ENCODE measurements at regions not wholly inside any gene's neighbourhood (a gene's known extent, or its start where the extent isn't known, plus 50 kb on each side); places are given as distances from the start of the nearest gene placed in this dataset.

DNA sequence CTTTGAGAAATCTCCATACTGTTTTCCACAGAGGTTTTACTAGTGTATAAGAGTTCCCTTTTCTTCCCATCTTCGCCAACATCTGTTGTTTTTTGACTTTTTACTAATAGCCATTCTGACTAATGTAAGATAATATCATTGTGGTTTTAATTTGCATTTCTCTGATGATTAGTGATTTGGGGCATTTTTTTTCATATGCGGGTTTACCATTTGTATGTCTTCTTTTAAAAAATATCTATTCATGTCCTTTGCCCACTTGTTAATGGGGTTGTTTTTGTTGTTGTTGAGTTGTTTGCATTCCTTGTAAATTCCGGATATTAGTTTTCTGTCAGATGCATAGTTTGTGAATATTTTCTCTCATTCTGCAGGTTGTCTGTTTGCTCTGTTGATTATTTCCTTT lies 167.1 kb downstream of the PRL start:
- H3K27me3 ChIP-seq (ENCODE audit: control insufficient read depth, low read length), result no peaks in the 10 kb centered on the region
- H3F3A ChIP-seq (ENCODE audit: control insufficient read depth, insufficient read depth), result no peaks in the 10 kb centered on the region
- no peaks in the 10 kb centered on the region for H3K36me3 ChIP-seq (ENCODE audit: control insufficient read depth, low read length)
- H3K27ac ChIP-seq (ENCODE audit: low read depth, low read length), result no peak overlapping the region
- no peak overlapping the region for H3K4me3 ChIP-seq (ENCODE audit: low read length)
- TF ChIP-seq, protein P1, sequence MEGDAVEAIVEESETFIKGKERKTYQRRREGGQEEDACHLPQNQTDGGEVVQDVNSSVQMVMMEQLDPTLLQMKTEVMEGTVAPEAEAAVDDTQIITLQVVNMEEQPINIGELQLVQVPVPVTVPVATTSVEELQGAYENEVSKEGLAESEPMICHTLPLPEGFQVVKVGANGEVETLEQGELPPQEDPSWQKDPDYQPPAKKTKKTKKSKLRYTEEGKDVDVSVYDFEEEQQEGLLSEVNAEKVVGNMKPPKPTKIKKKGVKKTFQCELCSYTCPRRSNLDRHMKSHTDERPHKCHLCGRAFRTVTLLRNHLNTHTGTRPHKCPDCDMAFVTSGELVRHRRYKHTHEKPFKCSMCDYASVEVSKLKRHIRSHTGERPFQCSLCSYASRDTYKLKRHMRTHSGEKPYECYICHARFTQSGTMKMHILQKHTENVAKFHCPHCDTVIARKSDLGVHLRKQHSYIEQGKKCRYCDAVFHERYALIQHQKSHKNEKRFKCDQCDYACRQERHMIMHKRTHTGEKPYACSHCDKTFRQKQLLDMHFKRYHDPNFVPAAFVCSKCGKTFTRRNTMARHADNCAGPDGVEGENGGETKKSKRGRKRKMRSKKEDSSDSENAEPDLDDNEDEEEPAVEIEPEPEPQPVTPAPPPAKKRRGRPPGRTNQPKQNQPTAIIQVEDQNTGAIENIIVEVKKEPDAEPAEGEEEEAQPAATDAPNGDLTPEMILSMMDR (IDR thresholded peaks at IDR 0.05; ENCODE audit: low read depth, low read length, poor library complexity, severe bottlenecking), result no peak
- no peak for TF ChIP-seq EZH2phosphoT487 (IDR thresholded peaks at IDR 0.05; ENCODE audit: borderline replicate concordance, low read length)
- H3K9me2 ChIP-seq (replicated peaks; ENCODE audit: control insufficient read depth, low read length), result no peaks in the 10 kb centered on the region
- no peaks in the 10 kb centered on the region for H3K9me3 ChIP-seq (ENCODE audit: control insufficient read depth, insufficient read depth, low read length)
- H3K4me2 ChIP-seq (ENCODE audit: low read length), result no peak overlapping the region
- no peaks in the 10 kb centered on the region for H4K20me1 ChIP-seq (ENCODE audit: control insufficient read depth, insufficient read depth, low read depth, low read length)
- H3K4me1 ChIP-seq (ENCODE audit: control insufficient read depth, low read length), result no peaks in the 10 kb centered on the region
- no peaks in the 10 kb centered on the region for H3K79me2 ChIP-seq (ENCODE audit: control insufficient read depth, low read length)

DNA sequence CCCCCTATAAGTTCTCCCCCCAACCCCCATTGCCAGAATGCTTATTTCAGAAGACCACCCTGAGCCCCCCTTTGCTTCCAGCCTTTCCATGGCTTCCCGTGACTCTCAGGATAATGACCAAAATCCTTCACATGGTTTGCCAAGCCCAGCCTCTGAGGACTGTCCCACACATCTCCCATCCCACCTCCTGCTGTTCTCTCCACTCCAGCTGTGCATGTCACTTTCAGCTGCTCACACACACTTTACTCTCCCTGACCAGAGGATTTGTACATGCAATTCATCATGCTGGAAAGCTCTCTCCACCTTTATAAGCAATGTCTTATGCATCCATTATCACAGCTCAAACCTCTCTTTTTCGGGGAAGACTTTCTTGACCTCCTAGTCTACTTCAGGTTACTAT lies 164.2 kb downstream of the PRL start:
- Histone ChIP-seq H3K4me1 (ENCODE audit: control insufficient read depth, low read length) (no peaks in the 10 kb centered on the region), H3K27me3 (ENCODE audit: control insufficient read depth, low read length) (no peaks in the 10 kb centered on the region), H3K79me2 (ENCODE audit: control insufficient read depth, low read length) (no peaks in the 10 kb centered on the region), H3K4me2 (ENCODE audit: low read length) (no peak overlapping the region), H3K4me3 (ENCODE audit: low read length) (no peak overlapping the region), H3K27ac (ENCODE audit: low read depth, low read length) (no peak overlapping the region), H3K36me3 (ENCODE audit: control insufficient read depth, low read length) (no peaks in the 10 kb centered on the region), H3F3A (ENCODE audit: control insufficient read depth, insufficient read depth) (no peaks in the 10 kb centered on the region), H3K9me2 (replicated peaks; ENCODE audit: control insufficient read depth, low read length) (no peaks in the 10 kb centered on the region), H4K20me1 (ENCODE audit: control insufficient read depth, insufficient read depth, low read depth, low read length) (no peaks in the 10 kb centered on the region), H3K9me3 (ENCODE audit: control insufficient read depth, insufficient read depth, low read length) (no peaks in the 10 kb centered on the region)
- TF ChIP-seq EZH2phosphoT487 (IDR thresholded peaks at IDR 0.05; ENCODE audit: borderline replicate concordance, low read length), result no peak
- TF ChIP-seq, protein P1 (IDR thresholded peaks at IDR 0.05; ENCODE audit: low read depth, low read length, poor library complexity, severe bottlenecking), result no peak

DNA sequence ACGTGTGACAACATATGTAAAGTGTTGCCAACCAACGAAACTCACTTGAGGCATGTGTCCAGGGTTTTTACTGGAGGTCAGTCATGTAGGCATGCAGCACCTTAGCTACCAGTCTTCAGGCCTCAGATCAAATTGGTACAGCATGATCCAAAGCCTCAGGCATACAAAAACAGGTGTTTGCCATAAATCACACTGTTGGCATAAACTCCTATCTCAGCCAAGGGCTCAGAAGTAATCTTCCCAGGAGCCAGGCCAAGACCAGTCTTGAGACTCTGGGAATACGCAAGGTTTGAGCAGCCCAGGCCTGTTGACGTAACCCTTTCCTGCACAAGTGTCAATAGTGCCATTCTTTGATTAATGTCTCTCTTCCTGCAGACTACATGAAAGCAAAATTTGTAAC lies 163.5 kb downstream of the PRL start:
- Histone ChIP-seq H3K4me3 (ENCODE audit: low read length) (no peak overlapping the region), H3K4me1 (ENCODE audit: control insufficient read depth, low read length) (no peaks in the 10 kb centered on the region), H3K4me2 (ENCODE audit: low read length) (no peak overlapping the region), H3K36me3 (ENCODE audit: control insufficient read depth, low read length) (no peaks in the 10 kb centered on the region), H3K9me3 (ENCODE audit: control insufficient read depth, insufficient read depth, low read length) (no peaks in the 10 kb centered on the region), H3K9me2 (replicated peaks; ENCODE audit: control insufficient read depth, low read length) (no peaks in the 10 kb centered on the region), H3F3A (ENCODE audit: control insufficient read depth, insufficient read depth) (no peaks in the 10 kb centered on the region), H3K27ac (ENCODE audit: low read depth, low read length) (no peak overlapping the region), H3K79me2 (ENCODE audit: control insufficient read depth, low read length) (no peaks in the 10 kb centered on the region), H4K20me1 (ENCODE audit: control insufficient read depth, insufficient read depth, low read depth, low read length) (no peaks in the 10 kb centered on the region), H3K27me3 (ENCODE audit: control insufficient read depth, low read length) (no peaks in the 10 kb centered on the region)
- no peak for TF ChIP-seq EZH2phosphoT487 (IDR thresholded peaks at IDR 0.05; ENCODE audit: borderline replicate concordance, low read length)
- TF ChIP-seq, protein P1 (IDR thresholded peaks at IDR 0.05; ENCODE audit: low read depth, low read length, poor library complexity, severe bottlenecking), result no peak

DNA sequence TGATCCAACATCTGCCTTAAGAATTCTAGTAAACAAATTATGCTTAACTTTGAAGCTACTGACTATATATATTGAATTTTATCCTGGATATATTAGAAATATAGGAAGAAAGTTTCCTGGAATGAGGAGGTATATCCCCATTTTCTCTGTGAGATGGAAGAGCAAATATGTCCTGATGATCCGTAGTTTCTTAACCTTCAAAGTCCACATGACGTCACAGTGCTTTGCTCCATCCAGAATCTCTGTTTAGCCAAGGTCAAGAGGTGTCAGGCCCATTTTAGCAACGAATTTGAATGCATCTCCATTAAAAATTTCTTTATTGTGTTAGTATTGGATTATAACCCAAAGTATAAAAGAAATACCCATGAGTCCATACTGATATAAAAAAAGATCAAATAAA lies 162.5 kb downstream of the PRL start:
- no peak overlapping the region for H3K4me3 ChIP-seq (ENCODE audit: low read length)
- H3K27ac ChIP-seq (ENCODE audit: low read depth, low read length), result no peak overlapping the region
- no peaks in the 10 kb centered on the region for H3K9me3 ChIP-seq (ENCODE audit: control insufficient read depth, insufficient read depth, low read length)
- no peaks in the 10 kb centered on the region for H3K9me2 ChIP-seq (replicated peaks; ENCODE audit: control insufficient read depth, low read length)
- TF ChIP-seq EZH2phosphoT487 (IDR thresholded peaks at IDR 0.05; ENCODE audit: borderline replicate concordance, low read length), result no peak
- TF ChIP-seq, protein P1 (IDR thresholded peaks at IDR 0.05; ENCODE audit: low read depth, low read length, poor library complexity, severe bottlenecking), result no peak
- no peaks in the 10 kb centered on the region for H3K79me2 ChIP-seq (ENCODE audit: control insufficient read depth, low read length)
- no peaks in the 10 kb centered on the region for H3K36me3 ChIP-seq (ENCODE audit: control insufficient read depth, low read length)
- no peaks in the 10 kb centered on the region for H3K4me1 ChIP-seq (ENCODE audit: control insufficient read depth, low read length)
- no peaks in the 10 kb centered on the region for H3F3A ChIP-seq (ENCODE audit: control insufficient read depth, insufficient read depth)
- no peaks in the 10 kb centered on the region for H4K20me1 ChIP-seq (ENCODE audit: control insufficient read depth, insufficient read depth, low read depth, low read length)
- H3K4me2 ChIP-seq (ENCODE audit: low read length), result no peak overlapping the region
- no peaks in the 10 kb centered on the region for H3K27me3 ChIP-seq (ENCODE audit: control insufficient read depth, low read length)

All from DOHH2 (cell line).